HepG2 (cell line): ENCODE measurements at regions not wholly inside any gene's neighbourhood (a gene's known extent, or its start where the extent isn't known, plus 50 kb on each side); places are given as distances from the start of the nearest gene placed in this dataset.

Experiments used
- CTCF ChIP-seq: sonication (generic); formaldehyde crosslinking; IDR thresholded peaks from 2 replicates; pipeline ENCODE4 v1.5.0; 2020; ENCODE audit warnings: mild to moderate bottlenecking, missing genetic modification reagents, moderate library complexity
- MEF2D ChIP-seq: sonication (generic); formaldehyde crosslinking; IDR thresholded peaks from 2 replicates; pipeline ENCODE4 v1.5.1; 2020; ENCODE audit warnings: mild to moderate bottlenecking, missing genetic modification reagents
- MXI1 ChIP-seq: IDR thresholded peaks from 3 replicates; pipeline ENCODE4 v1.6.1; 2012; ENCODE audit warnings: low read depth, low read length, inconsistent platforms, borderline replicate concordance

GRCh38 chr9:82757924-82758323 is 305.0 kb downstream of the RASEF start:
- TF ChIP-seq CTCF (CRISPR knock-in tag) (no peak), MXI1 (no peak), MEF2D (CRISPR knock-in tag) (no peak)
